NCI-H2196 (cell line): ENCODE measurements at regions not wholly inside any gene's neighbourhood (a gene's known extent, or its start where the extent isn't known, plus 50 kb on each side); places are given as distances from the start of the nearest gene placed in this dataset.
"Not testable (repeated sequence)": the region's sequence is repeated elsewhere in the genome, so short reads cannot be mapped to it uniquely, and the experiment has no call there.

Source experiments
- DNase-seq: peaks from one replicate; lab custom pipeline; 2025; ENCODE audit not compliant: unreplicated experiment; lab: John Stamatoyannopoulos, UW

GRCh38 chr13:83731113-83731512 lies 151.2 kb downstream of the SLITRK1 start:
- DNase-seq = no peak

GRCh38 chr13:83730674-83731073 lies 151.6 kb downstream of the SLITRK1 start:
- DNase-seq = no peak

GRCh38 chr13:83722443-83722842 lies 159.8 kb downstream of the SLITRK1 start:
- DNase-seq = no peak

GRCh38 chr13:83716121-83716520 lies 166.2 kb downstream of the SLITRK1 start:
- no peak for DNase-seq

GRCh38 chr13:83714236-83714635 lies 168.0 kb downstream of the SLITRK1 start:
- DNase-seq = no peak

GRCh38 chr13:83710133-83710515 lies 172.2 kb downstream of the SLITRK1 start:
- no peak for DNase-seq

GRCh38 chr13:83709426-83710132 lies 172.7 kb downstream of the SLITRK1 start:
- DNase-seq = no peak

- no peak for DNase-seq
These were observed 180.3 kb downstream of the SLITRK1 start for GRCh38 chr13:83702021-83702420.

GRCh38 chr13:83692800-83693199 lies 189.5 kb downstream of the SLITRK1 start:
- no peak for DNase-seq

- DNase-seq = no peak
These were observed 190.3 kb downstream of the SLITRK1 start for GRCh38 chr13:83691966-83692365.

- no peak for DNase-seq
These were observed 200.7 kb downstream of the SLITRK1 start for GRCh38 chr13:83681547-83681946.

GRCh38 chr13:83677985-83678384 lies 204.3 kb downstream of the SLITRK1 start:
- no peak for DNase-seq

GRCh38 chr13:83672612-83673011 lies 209.7 kb downstream of the SLITRK1 start:
- no peak for DNase-seq

- DNase-seq = no peak
These were observed 214.7 kb downstream of the SLITRK1 start for GRCh38 chr13:83667606-83668005.

GRCh38 chr13:83666141-83666540 lies 216.1 kb downstream of the SLITRK1 start:
- DNase-seq = no peak

- no peak for DNase-seq
These were observed 225.0 kb downstream of the SLITRK1 start for GRCh38 chr13:83657281-83657680.

GRCh38 chr13:83642617-83643016 lies 239.7 kb downstream of the SLITRK1 start:
- not testable (repeated sequence) for DNase-seq

GRCh38 chr13:83634601-83635000 lies 247.7 kb downstream of the SLITRK1 start:
- DNase-seq = no peak

GRCh38 chr13:83633746-83634145 lies 248.5 kb downstream of the SLITRK1 start:
- no peak for DNase-seq

GRCh38 chr13:83622422-83622784 lies 259.9 kb downstream of the SLITRK1 start:
- DNase-seq = no peak

GRCh38 chr13:83621765-83622421 lies 260.4 kb downstream of the SLITRK1 start:
- no peak for DNase-seq

GRCh38 chr13:83620530-83621220 lies 261.6 kb downstream of the SLITRK1 start:
- DNase-seq = no peak
